ENCODE measurements at regions not wholly inside any gene's neighbourhood (a gene's known extent, or its start where the extent isn't known, plus 50 kb on each side); places are given as distances from the start of the nearest gene placed in this dataset.
A peak's percentile ranks its signal among the peaks of the same experiment; 100 is the strongest.

- peak; percentile 63 for DNase-seq
Observed at GRCh38 chr2:123002660-123003248, 1022.3 kb upstream of the CNTNAP5 start.

DNA sequence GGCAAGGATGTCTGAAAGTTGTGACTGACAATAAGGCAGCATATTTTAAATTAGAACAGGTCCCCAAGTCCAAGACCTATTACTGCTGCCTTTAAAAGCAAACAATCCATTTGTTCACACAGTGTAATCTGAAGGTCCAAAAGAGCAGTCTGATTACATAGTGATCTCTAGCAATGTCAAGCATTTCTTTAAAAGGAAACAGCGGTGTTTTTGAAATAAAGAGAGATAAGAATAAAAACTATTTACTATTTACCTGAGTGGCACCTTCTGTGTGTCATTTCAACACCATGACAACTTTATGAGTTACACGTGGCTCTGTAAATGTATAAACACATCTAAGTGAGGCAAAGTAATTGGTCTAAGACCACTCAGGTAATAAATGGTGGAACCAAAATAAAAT, 1009.9 kb upstream of the CNTNAP5 start:
- DNase-seq: no peak

- no peak for DNase-seq
Observed at GRCh38 chr2:123035541-123035940, 989.5 kb upstream of the CNTNAP5 start.

DNA sequence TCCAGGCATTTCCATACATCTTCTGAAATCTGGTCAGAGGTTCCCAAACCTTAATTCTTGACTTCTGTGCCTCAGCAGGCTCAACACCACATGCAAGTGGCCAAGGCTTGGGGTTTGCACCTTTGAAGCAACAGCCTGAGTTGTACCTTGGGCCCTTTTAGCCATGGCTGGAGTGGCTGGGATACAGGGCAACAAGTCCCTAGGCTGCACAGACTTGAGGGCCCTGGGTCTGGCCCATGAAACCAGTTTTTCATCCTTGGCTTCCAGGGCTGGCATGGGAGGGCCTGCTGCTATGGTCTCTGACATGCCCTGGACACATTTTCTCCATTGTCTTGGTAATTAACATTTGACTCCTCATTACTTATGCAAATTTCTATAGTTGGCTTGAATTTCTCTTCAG, 988.8 kb upstream of the CNTNAP5 start:
- DNase-seq: no peak

GRCh38 chr2:123040506-123040905, 984.6 kb upstream of the CNTNAP5 start:
- no peak for DNase-seq

DNA sequence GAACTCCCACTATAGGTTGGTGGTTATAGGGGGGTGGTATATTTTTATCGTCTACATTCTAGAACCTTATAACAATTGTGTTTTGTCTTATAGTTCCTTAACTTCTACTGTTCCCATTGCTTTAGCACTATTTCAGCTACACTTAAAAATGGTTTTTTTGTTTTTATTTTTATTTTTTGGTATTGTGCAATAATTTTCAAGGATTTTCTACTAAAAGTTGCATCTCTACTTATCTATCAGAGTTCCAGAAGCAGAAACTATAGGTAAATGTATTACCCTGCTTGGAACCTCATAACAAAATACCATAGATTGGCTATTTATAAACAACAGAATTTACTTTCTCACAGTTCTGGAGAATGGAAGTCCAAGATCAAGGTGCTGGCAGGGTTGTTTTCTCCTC, 981.6 kb upstream of the CNTNAP5 start:
- DNase-seq: no peak

DNA sequence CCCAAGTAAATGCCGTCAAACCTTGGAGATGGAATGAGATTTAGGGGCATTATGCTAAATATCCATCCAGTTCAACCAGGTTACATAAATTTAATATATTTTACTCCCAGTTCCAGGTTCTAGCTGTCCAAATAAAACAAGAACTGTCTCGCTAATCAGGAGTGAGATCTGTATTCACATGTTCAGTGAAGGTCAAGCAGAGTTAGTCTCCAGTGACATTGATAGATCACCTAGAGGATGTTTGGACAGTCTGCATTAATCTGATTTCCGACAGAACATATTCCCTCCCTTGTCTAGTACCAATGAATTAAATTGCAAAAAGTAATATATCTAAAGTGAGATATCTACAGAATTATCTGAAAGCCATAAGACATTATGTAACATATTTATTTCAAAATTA, 979.4 kb upstream of the CNTNAP5 start:
- no peak for DNase-seq

DNA sequence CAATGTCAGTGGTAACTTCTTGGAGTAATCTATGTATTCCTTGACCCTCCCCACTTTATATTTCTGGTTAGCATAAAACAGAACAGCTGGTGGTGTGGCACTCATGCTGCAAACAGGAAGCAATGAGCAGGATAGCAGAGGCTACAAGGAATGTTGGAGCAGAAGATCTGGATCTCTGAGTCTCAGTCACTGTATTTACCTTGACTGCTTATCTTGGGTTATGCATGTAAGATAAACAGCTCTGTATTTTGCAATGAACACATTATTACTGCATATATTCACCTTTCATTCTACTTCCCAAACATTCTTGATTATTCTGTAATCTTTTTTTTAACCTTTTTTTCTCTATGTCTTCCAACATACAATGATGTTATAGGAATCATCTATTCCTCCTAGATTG, 977.9 kb upstream of the CNTNAP5 start:
- DNase-seq: no peak

GRCh38 chr2:123051136-123051535, 974.0 kb upstream of the CNTNAP5 start:
- no peak for DNase-seq

DNA sequence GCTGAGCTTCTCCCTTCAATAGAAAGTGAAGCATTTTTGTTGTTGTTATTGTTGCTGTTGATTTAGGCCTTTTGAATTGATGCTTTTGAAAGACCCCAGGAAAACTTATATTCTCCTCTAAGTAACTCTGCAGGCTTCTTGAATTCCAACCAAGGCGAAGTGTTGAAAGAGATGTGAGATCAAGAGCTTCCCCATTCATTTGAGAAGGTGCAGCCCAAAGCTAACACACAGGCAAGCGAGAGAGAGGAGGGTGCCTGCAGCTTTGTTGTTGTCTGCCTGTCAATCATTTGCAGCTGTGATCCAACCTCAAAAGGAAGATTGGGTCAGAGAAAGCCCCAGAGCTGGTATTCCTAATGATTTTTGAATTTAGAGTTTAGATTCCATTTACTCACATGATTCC, 963.6 kb upstream of the CNTNAP5 start:
- no peak for DNase-seq

- no peak for DNase-seq
Observed at GRCh38 chr2:123073371-123073770, 951.7 kb upstream of the CNTNAP5 start.

DNA sequence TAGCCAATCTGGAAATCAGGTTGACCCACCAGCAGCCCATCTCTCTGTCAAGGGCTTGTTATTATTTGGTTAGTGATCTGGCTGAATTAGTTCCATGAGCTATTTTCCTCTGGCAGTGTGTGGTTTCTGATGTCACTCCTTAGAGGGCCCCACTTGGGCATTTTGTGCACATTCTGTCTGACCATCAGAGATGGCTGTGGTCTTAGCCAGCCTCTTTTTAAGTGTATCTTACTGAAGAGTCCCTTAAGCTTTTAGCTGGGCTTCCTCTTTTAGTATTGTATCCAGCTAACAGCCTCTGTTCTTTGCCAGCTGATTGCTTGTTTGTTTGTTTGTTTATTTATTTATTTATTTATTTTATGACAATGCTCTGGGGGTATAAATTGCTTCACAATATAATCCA, 951.1 kb upstream of the CNTNAP5 start:
- DNase-seq: no peak

DNA sequence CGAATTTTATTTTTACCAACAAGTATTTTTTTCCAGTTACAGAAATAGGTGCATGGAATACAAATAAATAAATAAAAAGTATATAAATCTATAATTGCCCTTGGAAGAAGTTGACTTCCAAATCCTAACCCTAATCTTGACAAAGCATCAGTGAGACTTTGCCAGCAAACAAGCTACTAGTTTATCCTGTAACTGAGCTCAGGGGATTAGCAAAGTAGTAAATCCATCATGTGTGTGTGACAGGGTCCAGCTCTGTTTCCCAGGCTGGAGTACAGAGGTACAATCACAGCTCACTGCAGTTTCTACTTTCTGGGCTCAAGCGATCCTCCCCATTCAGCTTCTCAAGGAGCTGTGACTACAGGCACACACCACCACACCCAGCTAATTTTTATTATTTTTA, 948.0 kb upstream of the CNTNAP5 start:
- DNase-seq: no peak

DNA sequence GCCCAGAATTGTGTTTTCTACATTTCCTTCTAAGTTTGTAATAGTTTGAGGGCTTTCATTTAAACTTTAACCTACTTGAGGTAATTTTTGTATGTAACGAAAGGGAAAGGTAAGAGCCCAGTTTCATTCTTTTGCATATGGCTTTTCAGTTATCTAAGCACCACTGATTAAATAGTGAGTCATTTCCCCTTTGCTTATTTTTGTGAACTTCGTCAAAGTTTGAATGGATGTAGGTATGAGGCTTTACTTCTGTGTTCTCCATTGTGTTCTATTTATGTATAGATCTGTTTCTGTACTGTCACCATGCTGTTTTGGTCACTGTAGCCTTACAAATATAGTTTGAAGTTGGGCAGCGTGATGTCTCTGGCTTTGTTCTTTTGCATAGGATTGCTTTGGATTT, 944.8 kb upstream of the CNTNAP5 start:
- no peak for DNase-seq

- DNase-seq: peak; percentile 7
Observed at GRCh38 chr2:123085484-123085883, 939.6 kb upstream of the CNTNAP5 start.

- DNase-seq: peak; percentile 4
Observed at GRCh38 chr2:123086613-123087385, 938.3 kb upstream of the CNTNAP5 start.

DNA sequence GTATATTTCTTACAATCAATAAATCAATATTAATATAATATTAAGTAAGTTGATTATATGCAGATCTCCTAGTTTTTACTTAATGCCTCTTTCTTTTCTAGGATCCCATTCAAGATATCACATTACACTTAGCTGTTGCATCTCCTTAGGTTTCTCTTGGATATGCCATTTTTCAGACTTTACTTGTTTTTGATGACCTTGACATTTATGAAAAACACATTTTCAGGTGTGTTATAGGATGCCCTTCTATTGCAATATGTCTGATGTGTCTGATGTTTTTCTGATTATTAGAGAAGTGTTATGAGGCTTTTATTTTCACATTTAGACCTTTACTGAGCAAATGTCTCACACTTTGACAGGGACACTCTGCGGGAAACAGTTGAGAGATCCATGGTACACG, 933.6 kb upstream of the CNTNAP5 start:
- no peak for DNase-seq

DNA sequence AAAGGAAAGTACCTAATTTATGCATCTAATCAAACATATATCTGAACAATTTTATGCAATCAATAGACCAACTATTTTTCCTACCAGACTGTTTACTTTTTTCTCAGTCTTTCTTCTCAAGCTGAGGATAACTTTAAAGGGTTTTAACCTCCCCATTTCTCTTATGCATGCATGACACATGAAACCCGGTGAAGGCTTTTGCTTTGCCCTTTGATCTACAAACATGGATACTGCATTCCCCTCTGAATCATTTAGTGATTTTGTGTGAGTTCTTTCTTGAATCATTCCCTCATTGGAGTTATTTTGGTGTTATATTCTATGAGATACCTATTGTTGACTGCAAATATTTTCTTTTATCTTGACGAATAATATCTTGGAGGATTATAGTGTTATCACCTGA, 931.9 kb upstream of the CNTNAP5 start:
- no peak for DNase-seq

GRCh38 chr2:123095219-123095835, 929.8 kb upstream of the CNTNAP5 start:
- no peak for DNase-seq

GRCh38 chr2:123098619-123099018, 926.5 kb upstream of the CNTNAP5 start:
- no peak for DNase-seq

- DNase-seq: no peak
Observed at GRCh38 chr2:123101434-123101833, 923.7 kb upstream of the CNTNAP5 start.

GRCh38 chr2:123103902-123104301, 921.2 kb upstream of the CNTNAP5 start:
- DNase-seq: no peak

DNA sequence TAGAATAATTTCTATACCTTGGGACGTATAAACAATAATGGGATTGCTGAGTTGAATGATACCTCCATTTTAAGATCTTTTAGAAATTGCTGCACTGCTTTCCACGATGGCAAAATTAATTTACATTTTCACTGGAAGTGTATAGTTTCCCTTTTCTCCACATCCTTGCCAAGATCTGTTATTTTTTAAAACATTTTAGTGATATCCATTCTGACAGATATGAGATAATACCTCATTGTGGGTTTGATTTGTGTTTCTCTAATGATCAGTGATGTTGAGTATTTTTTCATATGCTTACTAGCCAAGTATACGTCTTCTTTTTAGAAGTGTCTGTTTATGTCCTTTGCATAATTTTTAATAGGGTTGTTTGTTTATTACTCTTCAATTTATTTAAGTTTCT, 908.5 kb upstream of the CNTNAP5 start:
- no peak for DNase-seq

DNA sequence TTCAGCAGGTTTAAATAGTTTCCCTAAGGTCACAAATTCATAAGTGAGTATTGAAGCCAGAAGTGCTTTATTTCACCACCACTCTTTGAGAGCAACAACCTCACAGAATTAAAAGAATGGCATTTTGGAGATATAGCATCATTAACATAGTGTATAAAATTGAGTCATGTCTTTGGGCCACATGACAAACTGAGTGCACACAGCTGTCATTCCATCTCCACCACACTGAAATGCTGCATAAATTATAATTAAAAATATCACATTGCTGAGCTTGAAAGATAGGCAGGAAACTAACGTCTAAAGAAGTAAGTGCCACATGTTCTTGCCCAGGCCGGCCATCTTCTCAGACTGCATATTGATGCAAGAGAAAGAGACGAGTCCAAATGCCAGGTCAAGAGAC, 897.9 kb upstream of the CNTNAP5 start:
- DNase-seq: no peak

All from renal pelvis (tissue), 1 donor.